Ovary (tissue), 3 donors: ENCODE measurements at regions not wholly inside any gene's neighbourhood (a gene's known extent, or its start where the extent isn't known, plus 50 kb on each side); places are given as distances from the start of the nearest gene placed in this dataset.

Source experiments
- CTCF ChIP-seq, 3 donors: fragments of 450-650 bp in 2 of 3; fragments of 200-600 bp in 1 of 3; IDR thresholded peaks; one replicate each; pipeline versions ENCODE4 v1.5.1 to v1.8.0; 2016 to 2022; ENCODE audit warnings: antibody characterized with exemption in 3 of 3, mild to moderate bottlenecking in 1 of 3
- EP300 ChIP-seq: sonication (generic); formaldehyde crosslinking; IDR thresholded peaks from one replicate; pipeline ENCODE4 v1.6.1; 2017; ENCODE audit warnings: antibody characterized with exemption
- POLR2A ChIP-seq: fragments of 450-650 bp; IDR thresholded peaks from one replicate; pipeline ENCODE4 v1.6.1; 2017; ENCODE audit warnings: antibody characterized with exemption, mild to moderate bottlenecking, moderate library complexity
- donor health status: DM: no; HTN: no; CAD: no.

GRCh38 chr5:23742701-23743100 lies 235.3 kb downstream of the PRDM9 start:
- TF ChIP-seq CTCF (IDR thresholded peaks at IDR 0.05) (no peak), POLR2A (no peak), EP300 (no peak)
